Neuronal stem cell (in vitro differentiated cells): ENCODE measurements at regions not wholly inside any gene's neighbourhood (a gene's known extent, or its start where the extent isn't known, plus 50 kb on each side); places are given as distances from the start of the nearest gene placed in this dataset.

ENCODE experiments used
- DNase-seq: peaks from one replicate; pipeline ENCODE4 v3.0.0-alpha.2; 2013; ENCODE audit warnings: low spot score
- H2AFZ ChIP-seq: one replicate; pipeline ENCODE4 v1.6.1; 2013; ENCODE audit warnings: mild to moderate bottlenecking, low read length, inconsistent platforms
- H2AK5ac ChIP-seq: 2 replicates; pipeline ENCODE4 v1.6.1; 2013; ENCODE audit warnings: low read depth, mild to moderate bottlenecking, inconsistent platforms, low read length, moderate library complexity, mixed read lengths
- H2BK120ac ChIP-seq: 2 replicates; pipeline ENCODE4 v1.6.1; 2013; ENCODE audit warnings: low read depth, mild to moderate bottlenecking, inconsistent platforms, low read length, moderate library complexity, mixed read lengths
- H2BK12ac ChIP-seq: one replicate; pipeline ENCODE4 v1.6.1; 2013; ENCODE audit warnings: low read length, inconsistent platforms
- H2BK15ac ChIP-seq: 2 replicates; pipeline ENCODE4 v1.6.1; 2013; ENCODE audit warnings: mild to moderate bottlenecking, low read length, inconsistent platforms, mixed read lengths
- H2BK5ac ChIP-seq: one replicate; pipeline ENCODE4 v1.6.1; 2013; ENCODE audit warnings: inconsistent platforms, mild to moderate bottlenecking, low read length, moderate library complexity
- H3K14ac ChIP-seq: one replicate; pipeline ENCODE4 v1.6.1; 2013; ENCODE audit warnings: low read length, inconsistent platforms
- H3K18ac ChIP-seq: 2 replicates; pipeline ENCODE4 v1.6.1; 2013; ENCODE audit warnings: low read length, inconsistent platforms
- H3K23ac ChIP-seq: 2 replicates; pipeline ENCODE4 v1.6.1; 2013; ENCODE audit warnings: low read depth, mild to moderate bottlenecking, mixed read lengths, low read length, inconsistent platforms; ENCODE audit not compliant: poor library complexity
- H3K27ac ChIP-seq: replicated peaks from 3 replicates; pipeline ENCODE4 v1.5.1; 2013; ENCODE audit warnings: low read length, inconsistent platforms
- H3K27me3 ChIP-seq, 3 experiments: 2 replicates each; pipeline ENCODE4 v1.6.1; 2013; ENCODE audit warnings: low read length in 3 of 3, mild to moderate bottlenecking in 2 of 3, inconsistent platforms in 1 of 3, low read depth in 1 of 3, mixed read lengths in 1 of 3, moderate library complexity in 1 of 3; ENCODE audit not compliant: control insufficient read depth in 3 of 3, insufficient read depth in 3 of 3
- H3K36me3 ChIP-seq, 2 donors: replicated peaks in 1 of 2; 2 replicates each; pipeline ENCODE4 v1.6.1; 2013; ENCODE audit warnings: low read length in 2 of 2; ENCODE audit not compliant: control insufficient read depth in 2 of 2, insufficient read depth in 2 of 2
- H3K4ac ChIP-seq: 2 replicates; pipeline ENCODE4 v1.6.1; 2013; ENCODE audit warnings: inconsistent platforms, mild to moderate bottlenecking, low read length, moderate library complexity
- H3K4me1 ChIP-seq, 2 donors: 1 replicate in 1 of 2; 2 replicates in 1 of 2; pipeline ENCODE4 v1.6.1; 2013; ENCODE audit warnings: low read length in 2 of 2, low read depth in 1 of 2; ENCODE audit not compliant: control insufficient read depth in 2 of 2, insufficient read depth in 1 of 2
- H3K4me2 ChIP-seq: one replicate; pipeline ENCODE4 v1.6.1; 2013; ENCODE audit warnings: mild to moderate bottlenecking, low read length, inconsistent platforms; ENCODE audit not compliant: insufficient read depth, poor library complexity, severe bottlenecking
- H3K4me3 ChIP-seq, 2 donors: 2 replicates each; pipeline ENCODE4 v1.5.1; 2013; ENCODE audit warnings: low read length in 2 of 2, mild to moderate bottlenecking in 2 of 2, inconsistent platforms in 1 of 2, moderate library complexity in 1 of 2
- H3K79me1 ChIP-seq: one replicate; pipeline ENCODE4 v1.6.1; 2013; ENCODE audit warnings: low read depth, mild to moderate bottlenecking, inconsistent platforms, low read length, moderate library complexity
- H3K9ac ChIP-seq: one replicate; pipeline ENCODE4 v1.6.1; 2013; ENCODE audit warnings: mild to moderate bottlenecking, low read depth, low read length, inconsistent platforms; ENCODE audit not compliant: poor library complexity
- H3K9me3 ChIP-seq, 2 donors: replicated peaks in 1 of 2; 2 replicates each; pipeline versions ENCODE3 to v1.6.1; 2013; ENCODE audit warnings: low read length in 2 of 2, mild to moderate bottlenecking in 2 of 2, inconsistent platforms in 1 of 2, low read depth in 1 of 2, mixed read lengths in 1 of 2, moderate library complexity in 1 of 2; ENCODE audit not compliant: control insufficient read depth in 2 of 2, insufficient read depth in 1 of 2
- H4K8ac ChIP-seq: one replicate; pipeline ENCODE4 v1.6.1; 2013; ENCODE audit warnings: low read depth, mild to moderate bottlenecking, inconsistent platforms, low read length, moderate library complexity
- H4K91ac ChIP-seq: one replicate; pipeline ENCODE4 v1.6.1; 2013; ENCODE audit warnings: low read length, low read depth, mild to moderate bottlenecking, inconsistent platforms; ENCODE audit not compliant: poor library complexity
- WGBS, 2 donors: extraction: QIAGEN DNeasy Blood & Tissue Kit; methylation state at CpG; one replicate each; pipeline ENCODE4 v1.1.7; 2013; ENCODE audit warnings: missing lambda C conversion rate in 2 of 2, mixed read lengths in 1 of 2; ENCODE audit not compliant: insufficient read length in 2 of 2, insufficient replicate concordance in 1 of 2; ENCODE audit errors: extremely low coverage in 2 of 2; 5-methylcytosine and 5-hydroxymethylcytosine counted together

GRCh38 chr1:118269598-118269997, 84.6 kb upstream of the SPAG17 start:
- no peak overlapping the region for H2BK5ac ChIP-seq
- no peaks in the 10 kb centered on the region for H3K36me3 ChIP-seq
- no peak overlapping the region for H3K14ac ChIP-seq
- H3K27me3 ChIP-seq = no peaks in the 10 kb centered on the region
- no peak overlapping the region for H4K8ac ChIP-seq
- no peak overlapping the region for H3K9ac ChIP-seq
- no peak overlapping the region for H3K27ac ChIP-seq
- H3K4me2 ChIP-seq = no peak overlapping the region
- H3K23ac ChIP-seq = no peak overlapping the region
- no peaks in the 10 kb centered on the region for H3K9me3 ChIP-seq
- H3K4ac ChIP-seq = no peak overlapping the region
- DNase-seq = no peak
- H3K18ac ChIP-seq = no peak overlapping the region
- H2AFZ ChIP-seq = no peak overlapping the region
- H2AK5ac ChIP-seq = no peak overlapping the region
- no peaks in the 10 kb centered on the region for H3K79me1 ChIP-seq
- no peak overlapping the region for H2BK120ac ChIP-seq
- H2BK15ac ChIP-seq = no peak overlapping the region
- WGBS, 2 donors = no CpG with 5 or more reads among the region's 2 CpGs
- H3K4me1 ChIP-seq = no peaks in the 10 kb centered on the region
- H3K4me3 ChIP-seq = no peak overlapping the region
- no peak overlapping the region for H4K91ac ChIP-seq
- no peak overlapping the region for H2BK12ac ChIP-seq

DNA sequence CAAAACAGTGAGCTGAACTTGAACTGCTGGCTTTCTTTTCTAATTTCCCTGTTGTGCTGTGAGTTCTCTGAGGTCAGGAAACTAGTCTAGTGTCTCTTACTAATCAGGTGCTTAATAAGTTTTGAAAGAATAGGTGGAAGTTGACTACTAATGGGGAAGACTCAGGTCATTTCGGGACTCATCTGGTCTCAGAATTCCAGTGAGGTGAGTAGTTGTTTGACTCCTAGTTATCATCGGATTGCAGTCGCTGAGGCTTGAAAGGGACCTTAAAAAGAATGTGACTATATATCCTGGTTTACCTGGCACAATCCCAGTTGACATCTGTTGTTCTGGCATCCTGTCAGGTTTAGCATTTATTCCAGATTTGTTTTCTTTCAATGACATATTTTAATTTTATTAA, 81.4 kb upstream of the SPAG17 start:
- H3K9me3 ChIP-seq = no peaks in the 10 kb centered on the region
- no CpG with 5 or more reads among the region's 3 CpGs for WGBS, 2 donors
- H3K9ac ChIP-seq = no peak overlapping the region

GRCh38 chr1:118264343-118264742, 79.3 kb upstream of the SPAG17 start:
- no peak overlapping the region for H2AFZ ChIP-seq
- no peaks in the 10 kb centered on the region for H3K79me1 ChIP-seq
- H3K9me3 ChIP-seq = no peaks in the 10 kb centered on the region
- no peak for DNase-seq
- H3K27ac ChIP-seq = no peak overlapping the region
- H3K36me3 ChIP-seq = no peaks in the 10 kb centered on the region
- H2BK5ac ChIP-seq = no peak overlapping the region
- no peak overlapping the region for H3K18ac ChIP-seq
- H3K27me3 ChIP-seq = no peaks in the 10 kb centered on the region
- no peak overlapping the region for H2BK12ac ChIP-seq
- no peak overlapping the region for H2BK15ac ChIP-seq
- no peak overlapping the region for H3K4me3 ChIP-seq
- no peak overlapping the region for H4K8ac ChIP-seq
- no peak overlapping the region for H2BK120ac ChIP-seq
- no peak overlapping the region for H3K14ac ChIP-seq
- no peak overlapping the region for H2AK5ac ChIP-seq
- H3K9ac ChIP-seq = no peak overlapping the region
- H3K4ac ChIP-seq = no peak overlapping the region
- no peak overlapping the region for H3K4me2 ChIP-seq
- WGBS, 2 donors = no CpG with 5 or more reads among the region's 3 CpGs
- H3K23ac ChIP-seq = no peak overlapping the region
- H4K91ac ChIP-seq = no peak overlapping the region
- H3K4me1 ChIP-seq = no peaks in the 10 kb centered on the region

More for the DNA sequence above, 81.4 kb upstream of the SPAG17 start:
- Histone ChIP-seq H3K4ac (no peak overlapping the region), H2AFZ (no peak overlapping the region), H2BK12ac (no peak overlapping the region), H3K36me3 (no peaks in the 10 kb centered on the region), H3K27me3 (no peaks in the 10 kb centered on the region), H3K4me3 (no peak overlapping the region), H3K27ac (no peak overlapping the region), H3K18ac (no peak overlapping the region), H3K79me1 (no peaks in the 10 kb centered on the region), H3K14ac (no peak overlapping the region), H2BK5ac (no peak overlapping the region), H2BK15ac (no peak overlapping the region), H2BK120ac (no peak overlapping the region), H2AK5ac (no peak overlapping the region), H4K91ac (no peak overlapping the region), H4K8ac (no peak overlapping the region), H3K4me2 (no peak overlapping the region), H3K23ac (no peak overlapping the region), H3K4me1 (no peaks in the 10 kb centered on the region)
- no peak for DNase-seq

GRCh38 chr1:118262865-118263264, 77.8 kb upstream of the SPAG17 start:
- DNase-seq = no peak
- no peak overlapping the region for H4K8ac ChIP-seq
- no peak overlapping the region for H4K91ac ChIP-seq
- no peak overlapping the region for H2AK5ac ChIP-seq
- no peaks in the 10 kb centered on the region for H3K27me3 ChIP-seq
- H2AFZ ChIP-seq = no peak overlapping the region
- no peak overlapping the region for H3K9ac ChIP-seq
- H2BK120ac ChIP-seq = no peak overlapping the region
- H3K14ac ChIP-seq = no peak overlapping the region
- no CpG with 5 or more reads among the region's 2 CpGs for WGBS, 2 donors
- no peak overlapping the region for H3K23ac ChIP-seq
- H2BK15ac ChIP-seq = no peak overlapping the region
- H3K18ac ChIP-seq = no peak overlapping the region
- no peak overlapping the region for H3K4me2 ChIP-seq
- no peak overlapping the region for H3K27ac ChIP-seq
- no peak overlapping the region for H2BK5ac ChIP-seq
- H3K79me1 ChIP-seq = no peaks in the 10 kb centered on the region
- no peak overlapping the region for H3K4me3 ChIP-seq
- no peaks in the 10 kb centered on the region for H3K36me3 ChIP-seq
- no peak overlapping the region for H2BK12ac ChIP-seq
- no peak overlapping the region for H3K4ac ChIP-seq
- no peaks in the 10 kb centered on the region for H3K4me1 ChIP-seq
- no peaks in the 10 kb centered on the region for H3K9me3 ChIP-seq
